ENCODE measurements at regions not wholly inside any gene's neighbourhood (a gene's known extent, or its start where the extent isn't known, plus 50 kb on each side); places are given as distances from the start of the nearest gene placed in this dataset.

- Histone ChIP-seq H3K27ac (replicated peaks) (no peak overlapping the region), H3K4me3 (replicated peaks; ENCODE audit: insufficient read depth, low read length) (no peak overlapping the region), H3K27me3 (ENCODE audit: insufficient read depth, poor library complexity, severe bottlenecking) (no peaks in the 10 kb centered on the region)
- no peak for DNase-seq (ENCODE audit: low read depth in 1 of 2, low spot score in 1 of 2)
- TF ChIP-seq CTCF (IDR thresholded peaks at IDR 0.05; ENCODE audit: insufficient read depth, low read length) (no peak), POLR2AphosphoS5 (IDR thresholded peaks at IDR 0.05; ENCODE audit: low read depth) (no peak), SPI1 (IDR thresholded peaks at IDR 0.05; ENCODE audit: borderline replicate concordance, low read depth) (no peak), REST (IDR thresholded peaks at IDR 0.05; ENCODE audit: insufficient replicate concordance, low read depth) (no peak), GABPA (IDR thresholded peaks at IDR 0.05; ENCODE audit: low read depth) (no peak)
These were observed 233.6 kb upstream of the PTBP2 start for GRCh38 chr1:96487971-96488370.

GRCh38 chr1:96488777-96489176, 232.8 kb upstream of the PTBP2 start:
- TF ChIP-seq GABPA (IDR thresholded peaks at IDR 0.05; ENCODE audit: low read depth) (no peak), POLR2AphosphoS5 (IDR thresholded peaks at IDR 0.05; ENCODE audit: low read depth) (no peak), CTCF (IDR thresholded peaks at IDR 0.05; ENCODE audit: insufficient read depth, low read length) (no peak), REST (IDR thresholded peaks at IDR 0.05; ENCODE audit: insufficient replicate concordance, low read depth) (no peak), SPI1 (IDR thresholded peaks at IDR 0.05; ENCODE audit: borderline replicate concordance, low read depth) (no peak)
- no peak overlapping the region for H3K4me3 ChIP-seq (replicated peaks; ENCODE audit: insufficient read depth, low read length)
- no peak overlapping the region for H3K27ac ChIP-seq (replicated peaks)
- H3K27me3 ChIP-seq (ENCODE audit: insufficient read depth, poor library complexity, severe bottlenecking) = no peaks in the 10 kb centered on the region
- DNase-seq (ENCODE audit: low read depth in 1 of 2, low spot score in 1 of 2) = no peak

GRCh38 chr1:96492236-96492635, 229.3 kb upstream of the PTBP2 start:
- no peak for DNase-seq (ENCODE audit: low read depth in 1 of 2, low spot score in 1 of 2)
- no peaks in the 10 kb centered on the region for H3K27me3 ChIP-seq (ENCODE audit: insufficient read depth, poor library complexity, severe bottlenecking)
- TF ChIP-seq SPI1 (IDR thresholded peaks at IDR 0.05; ENCODE audit: borderline replicate concordance, low read depth) = no peak
- no peak for TF ChIP-seq REST (IDR thresholded peaks at IDR 0.05; ENCODE audit: insufficient replicate concordance, low read depth)
- no peak for TF ChIP-seq POLR2AphosphoS5 (IDR thresholded peaks at IDR 0.05; ENCODE audit: low read depth)
- no peak for TF ChIP-seq GABPA (IDR thresholded peaks at IDR 0.05; ENCODE audit: low read depth)
- no peak for TF ChIP-seq CTCF (IDR thresholded peaks at IDR 0.05; ENCODE audit: insufficient read depth, low read length)
- H3K27ac ChIP-seq (replicated peaks) = no peak overlapping the region
- H3K4me3 ChIP-seq (replicated peaks; ENCODE audit: insufficient read depth, low read length) = no peak overlapping the region
